ENCODE measurements at regions not wholly inside any gene's neighbourhood (a gene's known extent, or its start where the extent isn't known, plus 50 kb on each side); places are given as distances from the start of the nearest gene placed in this dataset.

DNA sequence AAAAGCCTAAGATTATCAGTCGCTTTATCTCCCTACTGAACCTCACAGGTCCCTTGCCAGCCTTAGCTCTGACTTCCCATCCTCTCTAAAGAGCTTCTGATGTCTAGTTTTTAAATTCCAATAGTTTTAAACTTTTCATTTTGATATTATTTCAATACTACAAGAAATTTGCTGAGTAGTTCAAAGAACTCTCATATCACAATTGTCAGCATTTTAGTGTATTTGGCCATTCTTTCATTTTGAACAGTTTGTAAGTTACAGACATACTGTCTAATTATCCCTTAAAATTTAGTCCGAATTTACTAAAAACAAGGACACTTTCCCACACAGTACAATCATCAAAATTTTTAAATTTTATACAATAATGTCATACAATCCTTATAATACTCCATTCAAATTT is 666.8 kb upstream of the SETBP1 start:
- Histone ChIP-seq H3K4me1 (ENCODE audit: control insufficient read depth in 2 of 2, insufficient read depth in 2 of 2, low read length in 2 of 2) (no peaks in the 10 kb centered on the region), H3K27ac (ENCODE audit: low read depth in 2 of 2, low read length in 2 of 2) (no peak overlapping the region), H3K4me3 (ENCODE audit: low read length in 2 of 2) (no peak overlapping the region), H3K36me3 (ENCODE audit: control insufficient read depth in 2 of 2, insufficient read depth in 2 of 2, low read length in 2 of 2) (no peaks in the 10 kb centered on the region), H3K27me3 (ENCODE audit: control insufficient read depth in 2 of 2, insufficient read depth in 2 of 2, low read length in 2 of 2) (no peaks in the 10 kb centered on the region), H3K9ac (ENCODE audit: low read depth in 1 of 2, low read length in 2 of 2) (no peak overlapping the region), H3K9me3 (ENCODE audit: control insufficient read depth in 2 of 2, low read length in 2 of 2) (no peaks in the 10 kb centered on the region)

DNA sequence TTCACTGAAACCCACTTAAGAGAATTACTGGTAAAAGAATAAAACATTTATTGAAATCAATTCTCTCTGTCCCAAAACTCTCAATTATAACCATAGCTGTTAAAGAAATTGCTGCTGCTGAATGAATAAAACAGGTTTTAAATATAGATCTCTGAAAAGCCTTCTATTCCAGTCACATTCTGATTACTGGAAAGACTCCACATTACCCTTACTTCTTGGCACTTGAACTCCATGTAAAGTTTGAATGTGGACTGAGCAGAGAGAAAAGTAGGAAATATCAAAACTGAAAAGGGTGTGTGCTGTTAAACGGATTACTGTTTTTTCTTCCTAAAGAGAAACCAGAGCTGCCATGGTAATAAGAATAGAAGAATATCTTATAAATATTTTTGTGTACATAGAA is 655.3 kb upstream of the SETBP1 start:
- Histone ChIP-seq H3K9me3 (ENCODE audit: control insufficient read depth in 2 of 2, low read length in 2 of 2) (no peaks in the 10 kb centered on the region), H3K4me1 (ENCODE audit: control insufficient read depth in 2 of 2, insufficient read depth in 2 of 2, low read length in 2 of 2) (no peaks in the 10 kb centered on the region), H3K27me3 (ENCODE audit: control insufficient read depth in 2 of 2, insufficient read depth in 2 of 2, low read length in 2 of 2) (no peaks in the 10 kb centered on the region), H3K9ac (ENCODE audit: low read depth in 1 of 2, low read length in 2 of 2) (no peak overlapping the region), H3K27ac (ENCODE audit: low read depth in 2 of 2, low read length in 2 of 2) (no peak overlapping the region), H3K36me3 (ENCODE audit: control insufficient read depth in 2 of 2, insufficient read depth in 2 of 2, low read length in 2 of 2) (no peaks in the 10 kb centered on the region), H3K4me3 (ENCODE audit: low read length in 2 of 2) (no peak overlapping the region)

DNA sequence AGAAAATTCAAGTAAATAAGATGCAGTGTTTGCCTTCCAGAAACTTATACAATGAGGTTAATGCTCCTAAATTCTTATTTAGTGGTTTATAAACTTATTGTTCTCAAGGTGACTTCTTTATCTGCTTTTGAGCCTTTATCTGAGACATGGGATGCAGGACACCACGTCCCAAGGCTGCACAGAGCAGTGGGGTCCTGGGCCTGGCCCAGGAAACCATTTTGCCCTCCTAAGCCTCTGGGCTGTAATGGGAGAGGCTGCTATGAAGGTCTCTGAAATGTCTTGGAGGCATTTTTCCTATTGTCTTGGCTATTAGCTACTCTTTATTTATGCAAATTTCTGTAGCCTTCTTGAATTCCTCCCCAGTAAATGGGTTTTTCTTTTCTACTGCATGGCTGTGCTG is 652.6 kb upstream of the SETBP1 start:
- Histone ChIP-seq H3K4me1 (ENCODE audit: control insufficient read depth in 2 of 2, insufficient read depth in 2 of 2, low read length in 2 of 2) (no peaks in the 10 kb centered on the region), H3K27me3 (ENCODE audit: control insufficient read depth in 2 of 2, insufficient read depth in 2 of 2, low read length in 2 of 2) (no peaks in the 10 kb centered on the region), H3K4me3 (ENCODE audit: low read length in 2 of 2) (no peak overlapping the region), H3K27ac (ENCODE audit: low read depth in 2 of 2, low read length in 2 of 2) (no peak overlapping the region), H3K9ac (ENCODE audit: low read depth in 1 of 2, low read length in 2 of 2) (no peak overlapping the region), H3K36me3 (ENCODE audit: control insufficient read depth in 2 of 2, insufficient read depth in 2 of 2, low read length in 2 of 2) (no peaks in the 10 kb centered on the region), H3K9me3 (ENCODE audit: control insufficient read depth in 2 of 2, low read length in 2 of 2) (no peaks in the 10 kb centered on the region)

DNA sequence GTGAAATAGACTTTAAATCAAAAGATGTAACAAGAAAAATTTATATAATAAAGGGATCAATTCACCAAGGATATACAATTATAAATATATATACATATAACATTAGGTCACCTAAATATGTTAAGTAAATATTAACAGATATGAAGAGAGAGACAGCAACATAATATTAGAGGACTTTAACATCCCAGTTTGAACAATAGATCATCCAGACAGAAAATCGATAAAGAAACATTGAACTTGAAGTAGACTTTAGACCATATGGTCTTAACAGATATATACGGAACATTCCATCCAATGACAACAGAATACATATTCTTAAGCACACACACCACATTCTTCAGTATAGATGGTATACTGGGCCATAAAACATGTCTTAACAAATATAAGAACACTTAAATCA is 649.6 kb upstream of the SETBP1 start:
- Histone ChIP-seq H3K27me3 (ENCODE audit: control insufficient read depth in 2 of 2, insufficient read depth in 2 of 2, low read length in 2 of 2) (no peaks in the 10 kb centered on the region), H3K36me3 (ENCODE audit: control insufficient read depth in 2 of 2, insufficient read depth in 2 of 2, low read length in 2 of 2) (no peaks in the 10 kb centered on the region), H3K4me3 (ENCODE audit: low read length in 2 of 2) (no peak overlapping the region), H3K9me3 (ENCODE audit: control insufficient read depth in 2 of 2, low read length in 2 of 2) (no peaks in the 10 kb centered on the region), H3K9ac (ENCODE audit: low read depth in 1 of 2, low read length in 2 of 2) (no peak overlapping the region), H3K27ac (ENCODE audit: low read depth in 2 of 2, low read length in 2 of 2) (no peak overlapping the region), H3K4me1 (ENCODE audit: control insufficient read depth in 2 of 2, insufficient read depth in 2 of 2, low read length in 2 of 2) (no peaks in the 10 kb centered on the region)

DNA sequence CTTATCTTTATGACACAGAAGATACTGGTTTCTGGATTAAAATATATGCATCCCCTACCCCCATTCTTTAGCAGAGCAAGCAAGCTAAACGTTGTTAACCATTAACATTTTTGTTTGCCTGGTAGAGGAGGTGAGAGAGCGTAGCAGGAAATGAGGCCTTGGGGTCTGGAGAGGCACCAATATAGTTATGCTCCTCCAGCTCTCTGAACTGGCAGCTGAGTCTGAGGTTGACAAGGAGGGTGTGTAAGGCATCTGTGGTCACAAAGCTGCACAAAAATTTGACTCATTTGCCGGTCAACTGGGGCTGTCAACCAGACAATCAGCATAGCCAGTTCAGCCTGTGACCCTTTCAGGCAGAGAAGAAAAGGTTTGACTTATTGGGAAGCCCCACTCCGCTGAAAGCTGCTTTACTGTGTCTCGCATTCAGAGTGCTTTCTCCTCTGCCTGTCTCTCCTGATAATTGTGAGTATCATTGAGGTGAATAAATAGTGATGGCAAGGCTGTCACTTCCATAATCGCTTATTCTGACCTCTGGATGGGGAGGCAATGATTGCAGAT is 647.5 kb upstream of the SETBP1 start:
- H3K4me3 ChIP-seq (ENCODE audit: low read length in 2 of 2): no peak overlapping the region
- H3K4me1 ChIP-seq (ENCODE audit: control insufficient read depth in 2 of 2, insufficient read depth in 2 of 2, low read length in 2 of 2): no peaks in the 10 kb centered on the region
- no peak overlapping the region for H3K27ac ChIP-seq (ENCODE audit: low read depth in 2 of 2, low read length in 2 of 2)
- H3K9me3 ChIP-seq (ENCODE audit: control insufficient read depth in 2 of 2, low read length in 2 of 2): no peaks in the 10 kb centered on the region
- H3K27me3 ChIP-seq (ENCODE audit: control insufficient read depth in 2 of 2, insufficient read depth in 2 of 2, low read length in 2 of 2): no peaks in the 10 kb centered on the region
- H3K9ac ChIP-seq (ENCODE audit: low read depth in 1 of 2, low read length in 2 of 2): no peak overlapping the region
- no peaks in the 10 kb centered on the region for H3K36me3 ChIP-seq (ENCODE audit: control insufficient read depth in 2 of 2, insufficient read depth in 2 of 2, low read length in 2 of 2)

DNA sequence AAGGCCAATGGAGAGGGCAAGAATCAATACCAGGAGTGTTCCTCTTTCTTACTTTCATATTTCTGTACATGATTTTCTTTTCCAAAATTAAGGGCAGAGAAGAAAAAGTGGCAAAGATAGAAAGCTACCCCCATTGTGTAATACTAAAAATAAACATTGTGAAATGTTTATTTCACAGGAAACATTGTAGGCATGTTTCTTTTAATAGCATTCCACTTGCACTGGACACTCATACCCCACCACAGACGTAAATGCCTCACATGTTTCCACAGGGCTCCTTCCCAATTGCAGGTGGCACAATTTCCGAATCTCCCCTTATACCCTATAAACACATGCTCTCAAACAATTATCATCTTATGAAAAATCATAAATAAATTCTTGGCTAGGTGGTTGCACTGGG is 645.1 kb upstream of the SETBP1 start:
- no peak overlapping the region for H3K27ac ChIP-seq (ENCODE audit: low read depth in 2 of 2, low read length in 2 of 2)
- no peak overlapping the region for H3K4me3 ChIP-seq (ENCODE audit: low read length in 2 of 2)
- H3K9me3 ChIP-seq (ENCODE audit: control insufficient read depth in 2 of 2, low read length in 2 of 2): no peaks in the 10 kb centered on the region
- H3K9ac ChIP-seq (ENCODE audit: low read depth in 1 of 2, low read length in 2 of 2): no peak overlapping the region
- H3K4me1 ChIP-seq (ENCODE audit: control insufficient read depth in 2 of 2, insufficient read depth in 2 of 2, low read length in 2 of 2): no peaks in the 10 kb centered on the region
- H3K36me3 ChIP-seq (ENCODE audit: control insufficient read depth in 2 of 2, insufficient read depth in 2 of 2, low read length in 2 of 2): no peaks in the 10 kb centered on the region
- no peaks in the 10 kb centered on the region for H3K27me3 ChIP-seq (ENCODE audit: control insufficient read depth in 2 of 2, insufficient read depth in 2 of 2, low read length in 2 of 2)

DNA sequence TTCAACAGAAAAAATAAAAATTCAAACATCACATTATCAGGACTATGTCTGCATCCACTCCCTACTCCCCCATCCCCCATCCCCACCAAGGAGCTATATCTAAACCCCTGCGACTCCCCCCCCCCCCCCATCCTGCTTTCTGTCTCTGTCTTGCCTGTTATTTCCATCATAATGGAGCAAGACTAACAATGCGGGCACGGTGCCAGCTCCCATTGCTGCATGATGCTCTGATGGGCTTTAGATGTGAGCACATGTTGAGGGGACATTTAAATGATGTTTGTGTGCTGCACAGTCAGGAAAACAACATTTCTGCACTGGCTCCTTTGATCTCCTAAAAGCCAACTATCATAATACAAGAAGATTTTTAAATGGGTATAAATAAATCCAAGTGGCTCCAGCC is 644.2 kb upstream of the SETBP1 start:
- no peaks in the 10 kb centered on the region for H3K9me3 ChIP-seq (ENCODE audit: control insufficient read depth in 2 of 2, low read length in 2 of 2)
- H3K4me1 ChIP-seq (ENCODE audit: control insufficient read depth in 2 of 2, insufficient read depth in 2 of 2, low read length in 2 of 2): no peaks in the 10 kb centered on the region
- H3K27me3 ChIP-seq (ENCODE audit: control insufficient read depth in 2 of 2, insufficient read depth in 2 of 2, low read length in 2 of 2): no peaks in the 10 kb centered on the region
- no peak overlapping the region for H3K27ac ChIP-seq (ENCODE audit: low read depth in 2 of 2, low read length in 2 of 2)
- no peak overlapping the region for H3K9ac ChIP-seq (ENCODE audit: low read depth in 1 of 2, low read length in 2 of 2)
- no peaks in the 10 kb centered on the region for H3K36me3 ChIP-seq (ENCODE audit: control insufficient read depth in 2 of 2, insufficient read depth in 2 of 2, low read length in 2 of 2)
- H3K4me3 ChIP-seq (ENCODE audit: low read length in 2 of 2): no peak overlapping the region

DNA sequence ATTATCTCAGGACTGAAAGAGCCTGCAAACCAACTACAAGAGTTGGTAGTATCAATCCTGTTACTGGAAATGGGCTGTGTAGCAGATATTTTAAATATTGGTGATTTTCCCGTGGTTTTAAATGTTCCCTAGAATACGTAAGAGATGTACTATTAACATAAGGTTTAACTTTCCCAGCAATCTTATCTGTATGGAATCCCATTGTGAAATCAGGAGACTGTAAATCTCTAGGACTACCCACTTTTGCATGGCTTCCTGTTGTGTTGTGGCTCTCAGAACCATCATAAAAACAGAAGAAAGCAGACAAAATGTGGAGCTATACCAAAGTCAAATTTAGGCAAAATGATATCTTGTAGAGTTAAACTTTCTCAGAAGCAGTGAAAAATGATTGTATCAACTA is 641.5 kb upstream of the SETBP1 start:
- no peak overlapping the region for H3K9ac ChIP-seq (ENCODE audit: low read depth in 1 of 2, low read length in 2 of 2)
- H3K9me3 ChIP-seq (ENCODE audit: control insufficient read depth in 2 of 2, low read length in 2 of 2): no peaks in the 10 kb centered on the region
- H3K27me3 ChIP-seq (ENCODE audit: control insufficient read depth in 2 of 2, insufficient read depth in 2 of 2, low read length in 2 of 2): no peaks in the 10 kb centered on the region
- H3K4me3 ChIP-seq (ENCODE audit: low read length in 2 of 2): no peak overlapping the region
- no peaks in the 10 kb centered on the region for H3K4me1 ChIP-seq (ENCODE audit: control insufficient read depth in 2 of 2, insufficient read depth in 2 of 2, low read length in 2 of 2)
- H3K27ac ChIP-seq (ENCODE audit: low read depth in 2 of 2, low read length in 2 of 2): no peak overlapping the region
- H3K36me3 ChIP-seq (ENCODE audit: control insufficient read depth in 2 of 2, insufficient read depth in 2 of 2, low read length in 2 of 2): no peaks in the 10 kb centered on the region

DNA sequence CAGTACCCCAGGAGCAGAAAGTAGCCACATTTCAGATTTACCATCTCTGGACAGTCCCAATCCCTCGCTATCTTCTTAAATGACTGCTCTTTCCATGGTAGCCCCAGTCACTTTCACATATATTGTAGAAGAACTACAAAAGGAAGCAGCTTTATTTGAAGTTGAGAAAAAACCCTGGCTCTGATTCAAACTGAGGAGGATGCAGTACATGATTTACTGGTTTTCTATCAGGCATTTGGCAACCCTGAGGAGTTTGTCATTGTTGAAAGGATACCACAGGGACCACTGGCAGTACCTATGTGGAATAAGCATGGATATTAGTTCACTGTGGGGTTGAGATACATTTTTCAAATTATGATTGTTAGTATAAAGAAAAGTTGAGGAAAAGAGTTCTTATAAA is 640.9 kb upstream of the SETBP1 start:
- no peak overlapping the region for H3K27ac ChIP-seq (ENCODE audit: low read depth in 2 of 2, low read length in 2 of 2)
- H3K27me3 ChIP-seq (ENCODE audit: control insufficient read depth in 2 of 2, insufficient read depth in 2 of 2, low read length in 2 of 2): no peaks in the 10 kb centered on the region
- H3K9ac ChIP-seq (ENCODE audit: low read depth in 1 of 2, low read length in 2 of 2): no peak overlapping the region
- no peaks in the 10 kb centered on the region for H3K36me3 ChIP-seq (ENCODE audit: control insufficient read depth in 2 of 2, insufficient read depth in 2 of 2, low read length in 2 of 2)
- no peaks in the 10 kb centered on the region for H3K4me1 ChIP-seq (ENCODE audit: control insufficient read depth in 2 of 2, insufficient read depth in 2 of 2, low read length in 2 of 2)
- no peaks in the 10 kb centered on the region for H3K9me3 ChIP-seq (ENCODE audit: control insufficient read depth in 2 of 2, low read length in 2 of 2)
- no peak overlapping the region for H3K4me3 ChIP-seq (ENCODE audit: low read length in 2 of 2)

DNA sequence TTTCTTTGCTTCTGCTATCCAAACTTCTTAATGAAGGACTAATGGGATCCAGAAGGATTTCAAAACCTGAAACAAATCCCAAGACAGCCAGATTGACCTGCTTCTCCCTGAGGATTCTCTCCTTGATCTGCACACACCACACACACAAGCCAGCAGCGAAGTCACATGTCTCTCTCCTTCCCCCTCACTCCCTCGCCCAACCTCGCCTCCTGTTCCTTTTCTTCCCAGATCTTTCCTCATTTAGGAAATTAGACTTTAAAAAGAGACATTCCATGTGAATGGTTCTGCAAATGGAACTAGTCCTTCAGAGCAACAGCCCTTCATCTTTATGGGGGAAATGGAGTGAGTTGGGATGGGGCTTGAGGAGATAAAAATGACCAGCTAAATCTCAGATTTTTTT is 639.1 kb upstream of the SETBP1 start:
- Histone ChIP-seq H3K9me3 (ENCODE audit: control insufficient read depth in 2 of 2, low read length in 2 of 2) (no peaks in the 10 kb centered on the region), H3K27ac (ENCODE audit: low read depth in 2 of 2, low read length in 2 of 2) (no peak overlapping the region), H3K9ac (ENCODE audit: low read depth in 1 of 2, low read length in 2 of 2) (no peak overlapping the region), H3K36me3 (ENCODE audit: control insufficient read depth in 2 of 2, insufficient read depth in 2 of 2, low read length in 2 of 2) (no peaks in the 10 kb centered on the region), H3K4me1 (ENCODE audit: control insufficient read depth in 2 of 2, insufficient read depth in 2 of 2, low read length in 2 of 2) (no peaks in the 10 kb centered on the region), H3K4me3 (ENCODE audit: low read length in 2 of 2) (no peak overlapping the region), H3K27me3 (ENCODE audit: control insufficient read depth in 2 of 2, insufficient read depth in 2 of 2, low read length in 2 of 2) (no peaks in the 10 kb centered on the region)

DNA sequence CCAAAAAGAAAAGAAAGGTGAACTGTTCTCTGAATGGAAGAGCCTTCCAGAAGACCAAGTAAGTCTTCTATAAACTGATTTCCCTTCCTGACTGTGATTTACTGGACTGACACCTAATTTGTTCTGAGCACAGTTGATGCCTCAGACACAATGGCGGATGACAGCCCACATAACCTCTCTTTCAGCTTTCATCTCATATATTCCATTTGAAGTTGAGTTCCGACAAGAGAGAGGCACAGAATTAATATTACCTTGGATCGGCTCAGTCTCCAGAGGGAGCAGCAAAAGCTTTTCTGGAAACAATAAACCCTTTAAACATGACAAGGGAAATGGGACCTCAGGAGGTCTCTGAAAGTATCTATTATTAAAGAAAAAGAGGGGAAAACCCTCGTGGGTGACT is 638.7 kb upstream of the SETBP1 start:
- no peaks in the 10 kb centered on the region for H3K9me3 ChIP-seq (ENCODE audit: control insufficient read depth in 2 of 2, low read length in 2 of 2)
- no peak overlapping the region for H3K27ac ChIP-seq (ENCODE audit: low read depth in 2 of 2, low read length in 2 of 2)
- H3K4me1 ChIP-seq (ENCODE audit: control insufficient read depth in 2 of 2, insufficient read depth in 2 of 2, low read length in 2 of 2): no peaks in the 10 kb centered on the region
- no peaks in the 10 kb centered on the region for H3K27me3 ChIP-seq (ENCODE audit: control insufficient read depth in 2 of 2, insufficient read depth in 2 of 2, low read length in 2 of 2)
- H3K36me3 ChIP-seq (ENCODE audit: control insufficient read depth in 2 of 2, insufficient read depth in 2 of 2, low read length in 2 of 2): no peaks in the 10 kb centered on the region
- no peak overlapping the region for H3K9ac ChIP-seq (ENCODE audit: low read depth in 1 of 2, low read length in 2 of 2)
- H3K4me3 ChIP-seq (ENCODE audit: low read length in 2 of 2): no peak overlapping the region

All from mucosa of rectum (tissue), 2 donors.